ENCODE measurements at regions not wholly inside any gene's neighbourhood (a gene's known extent, or its start where the extent isn't known, plus 50 kb on each side); places are given as distances from the start of the nearest gene placed in this dataset.

DNA sequence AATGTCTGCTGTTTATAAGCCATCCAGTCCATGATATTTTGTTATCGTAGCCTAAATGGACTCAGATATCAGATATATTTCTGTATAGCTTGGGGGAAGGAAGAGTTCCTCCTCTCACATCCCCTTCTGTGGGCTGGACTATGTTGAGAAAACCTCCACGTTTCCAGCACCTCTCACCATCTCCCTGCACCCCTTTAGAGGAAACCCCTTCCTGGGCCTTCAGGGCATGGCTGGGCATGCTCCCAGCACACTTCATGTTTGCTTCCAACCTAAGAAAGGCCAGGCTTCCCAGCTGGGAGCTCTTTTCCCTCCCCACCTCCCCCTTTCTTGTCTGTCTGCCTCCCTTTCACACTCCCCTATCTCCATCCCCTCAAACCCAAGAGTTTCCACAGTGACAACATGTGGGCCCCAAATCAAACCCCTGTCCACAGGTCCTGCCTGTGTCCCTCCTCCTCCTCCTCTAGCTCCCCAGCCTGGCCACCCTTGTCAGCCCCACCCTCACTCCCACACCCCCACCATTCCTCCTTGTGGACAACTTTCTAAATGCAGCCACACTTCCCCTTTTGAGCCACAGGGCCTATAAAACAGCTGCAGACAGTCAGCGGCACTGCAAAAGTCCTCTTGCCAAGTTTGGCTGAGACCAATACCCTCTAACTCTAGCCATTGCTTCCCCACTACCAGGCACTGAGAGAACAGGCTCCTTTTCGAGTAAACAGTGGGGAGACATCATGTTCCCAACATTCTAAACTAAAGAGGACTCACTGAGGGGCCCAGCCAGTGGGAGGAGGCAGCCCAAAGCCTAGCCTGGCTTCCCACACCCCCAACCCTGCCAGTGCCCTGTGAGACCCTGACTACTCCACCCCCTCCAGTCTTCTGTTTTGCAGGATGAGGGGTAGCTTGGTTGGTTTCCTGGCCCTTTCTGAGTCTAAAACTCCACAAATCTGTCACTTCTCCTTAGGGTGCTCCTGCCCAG is 120.5 kb downstream of the ZFP36L2 start:
- no peak for DNase-seq

DNA sequence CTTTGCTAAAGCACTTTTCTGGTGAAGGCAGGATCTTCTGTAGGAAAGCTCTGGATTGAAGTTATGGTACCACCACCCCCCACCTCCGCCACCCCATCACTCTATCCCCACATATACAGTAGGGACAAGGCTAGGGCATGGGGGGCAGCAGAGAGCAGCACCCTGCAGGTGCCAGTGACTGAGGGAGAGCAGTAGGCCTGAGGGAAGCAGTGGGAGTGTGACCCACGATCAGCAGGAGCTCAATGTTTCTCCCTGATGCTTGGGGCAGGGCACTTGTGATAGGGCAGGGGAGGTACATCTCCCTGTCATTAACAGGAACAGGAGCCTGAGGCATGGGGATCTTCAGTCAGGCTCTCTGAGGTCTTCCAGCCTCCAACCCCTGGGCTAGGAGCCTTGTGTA is 121.6 kb downstream of the ZFP36L2 start:
- no peak for DNase-seq

DNA sequence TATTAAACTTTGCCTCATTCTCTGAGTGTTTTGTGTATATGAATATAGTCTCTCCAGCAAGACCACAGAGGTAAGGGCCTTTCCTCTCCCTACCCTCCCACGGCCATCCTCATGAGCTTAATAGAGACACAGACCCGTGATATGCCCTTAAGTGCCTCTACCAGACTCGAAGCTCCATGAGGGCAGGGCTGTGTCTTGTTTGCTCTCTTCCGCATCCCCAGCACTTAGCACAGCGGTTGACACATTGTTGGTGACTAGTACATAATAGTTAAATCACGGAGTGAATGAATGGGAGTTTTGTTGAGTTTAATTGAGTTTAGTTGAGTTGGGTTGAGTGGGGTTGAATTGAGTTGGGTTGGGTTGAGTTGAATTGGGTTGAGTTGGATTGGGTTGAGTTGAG is 122.3 kb downstream of the ZFP36L2 start:
- DNase-seq = no peak

DNA sequence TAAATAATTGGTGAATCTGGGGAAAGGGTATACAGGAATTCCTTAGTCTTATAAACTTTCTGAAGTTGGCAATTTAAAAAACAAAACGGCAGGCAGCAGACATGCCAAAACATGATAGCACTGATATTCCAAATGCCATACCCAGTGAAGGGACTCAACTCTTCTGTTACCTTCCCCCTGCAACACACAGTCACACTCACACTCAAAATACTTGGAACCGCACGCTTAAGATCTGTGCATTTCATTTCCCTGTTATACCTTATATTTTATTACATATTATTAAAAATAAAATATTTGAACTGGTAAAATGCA is 123.4 kb downstream of the ZFP36L2 start:
- no peak for DNase-seq

DNA sequence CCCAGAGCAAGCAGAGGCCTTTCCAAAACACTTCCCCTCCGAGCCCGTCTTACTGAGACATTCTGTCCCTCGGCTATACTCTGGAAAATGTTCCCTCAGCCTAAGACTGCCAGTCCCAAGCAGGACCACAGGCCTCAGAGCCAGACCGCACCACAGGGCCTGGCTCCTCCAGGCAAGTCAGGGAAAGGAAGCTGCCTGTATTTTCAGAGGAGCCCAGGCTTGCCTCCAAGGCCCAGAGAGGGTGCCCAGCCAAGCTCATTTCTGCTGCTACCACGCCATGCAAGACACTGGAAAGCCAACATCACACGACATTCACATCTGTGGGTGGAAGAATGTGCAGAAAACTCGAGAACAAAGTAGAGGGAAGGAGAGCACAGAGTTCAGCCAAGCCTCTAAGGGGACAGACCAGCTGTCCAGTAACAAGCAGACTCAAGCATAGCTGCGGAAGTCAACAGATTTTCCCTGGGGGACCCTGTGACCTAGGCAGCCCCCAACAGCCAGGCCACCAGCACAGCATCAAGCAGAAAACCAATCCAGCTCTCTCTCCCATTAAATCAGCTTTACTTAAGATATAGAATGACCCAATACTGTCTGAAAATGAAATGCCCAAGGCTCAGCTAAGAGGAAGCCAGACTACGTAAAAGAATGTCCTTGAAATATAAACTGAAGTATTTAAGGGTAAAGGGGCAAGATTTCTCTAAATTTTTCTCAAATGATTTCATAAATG is 123.9 kb downstream of the ZFP36L2 start:
- DNase-seq = no peak

DNA sequence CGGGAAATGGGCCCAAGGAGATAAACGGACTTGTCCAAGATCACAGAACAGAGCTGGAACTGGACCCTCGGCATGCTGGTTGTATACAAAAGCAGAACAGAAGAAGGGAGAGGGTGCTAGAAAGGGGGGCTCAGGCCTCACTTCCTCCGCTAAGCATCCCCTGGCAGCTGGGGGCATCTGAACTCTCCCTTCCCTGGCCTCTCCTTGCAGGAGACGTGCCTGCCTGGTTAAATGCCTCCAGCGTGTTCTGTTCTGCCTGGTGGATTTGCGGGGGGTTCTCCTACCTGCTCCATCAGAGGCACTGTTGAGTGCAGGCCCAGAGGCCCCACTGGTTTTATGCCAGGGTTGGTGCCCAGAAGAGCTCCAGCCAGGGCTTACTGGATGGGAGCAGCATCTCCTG is 124.7 kb downstream of the ZFP36L2 start:
- no peak for DNase-seq

DNA sequence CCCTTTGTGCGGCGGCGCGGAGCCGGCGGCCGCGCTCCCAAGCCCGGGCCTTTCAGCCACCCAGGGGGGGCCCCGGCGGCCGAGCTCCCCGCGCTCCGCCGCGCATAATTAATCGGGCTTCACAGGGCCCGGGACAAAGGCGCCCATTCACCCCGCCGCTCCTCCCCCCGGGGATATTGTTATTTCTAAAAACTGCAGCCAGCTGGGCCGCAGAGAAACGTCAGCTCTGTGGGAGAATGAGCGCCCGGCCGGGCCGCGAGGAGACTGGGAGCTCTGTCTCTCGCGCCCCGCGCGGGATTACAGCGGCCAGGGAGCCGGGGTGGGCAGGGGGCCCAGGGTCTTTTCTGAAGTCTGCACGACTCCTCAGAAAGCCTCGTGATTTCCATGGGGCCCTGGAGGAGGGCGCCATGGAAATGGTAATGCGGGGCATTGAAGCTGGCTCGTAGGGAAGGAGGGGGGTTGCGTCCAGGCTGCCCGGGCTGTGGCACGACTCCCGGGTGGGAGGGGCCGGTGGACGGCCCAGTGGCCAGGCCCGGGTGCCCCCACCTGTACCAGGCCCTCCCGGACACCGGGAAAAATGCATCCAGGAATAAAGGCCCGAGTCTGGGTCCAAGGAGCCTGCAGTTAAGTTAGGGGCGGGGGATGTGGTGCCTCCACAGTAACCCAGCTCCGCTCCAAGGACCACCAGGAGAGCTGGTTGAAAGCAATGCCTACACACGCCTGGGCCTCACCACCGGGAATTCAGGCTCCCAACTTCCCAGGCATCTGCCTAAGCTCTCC is 125.3 kb downstream of the ZFP36L2 start:
- DNase-seq = no peak

DNA sequence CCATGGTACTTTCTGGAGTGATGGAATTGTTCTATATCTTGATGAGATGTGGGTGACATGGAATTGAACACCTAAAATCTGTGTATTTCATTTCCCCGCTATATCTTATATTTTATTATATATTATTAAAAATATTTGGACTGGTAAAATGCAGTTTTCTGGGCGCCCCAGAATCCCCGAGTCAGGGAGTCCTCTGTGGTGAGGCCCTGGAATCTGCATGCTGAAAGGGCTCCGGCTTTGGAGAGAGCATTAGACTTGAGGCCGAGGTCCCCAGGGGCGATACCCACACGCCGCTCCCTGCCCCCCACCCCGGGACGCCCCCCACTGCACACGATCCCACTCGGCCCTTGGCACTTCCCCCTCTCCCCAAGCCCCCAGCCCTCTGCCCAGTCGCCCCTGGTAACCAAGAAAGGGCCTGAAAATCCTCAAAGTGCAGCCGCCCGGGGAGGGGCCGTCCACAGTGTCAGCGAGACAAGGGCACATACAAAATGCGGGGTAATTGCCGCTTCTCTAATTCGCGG is 126.0 kb downstream of the ZFP36L2 start:
- no peak for DNase-seq

DNA sequence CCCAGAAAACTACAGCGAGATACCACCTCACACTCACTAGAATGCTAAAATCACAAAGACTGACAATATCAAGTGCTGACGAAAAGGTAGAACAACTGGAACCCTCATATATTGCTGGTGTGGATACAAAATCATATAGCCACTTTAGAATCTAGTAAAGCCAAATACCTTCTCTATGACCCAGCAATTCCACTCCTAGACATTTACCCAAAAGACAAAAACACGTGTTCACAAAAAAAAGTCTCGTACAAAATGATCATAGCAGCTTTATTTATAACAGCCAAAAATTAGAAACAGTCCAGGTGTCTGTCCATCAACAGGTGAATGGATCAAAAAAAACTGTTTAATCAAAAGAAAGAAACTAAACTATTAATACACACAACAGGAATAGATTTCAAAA is 126.6 kb downstream of the ZFP36L2 start:
- no peak for DNase-seq

DNA sequence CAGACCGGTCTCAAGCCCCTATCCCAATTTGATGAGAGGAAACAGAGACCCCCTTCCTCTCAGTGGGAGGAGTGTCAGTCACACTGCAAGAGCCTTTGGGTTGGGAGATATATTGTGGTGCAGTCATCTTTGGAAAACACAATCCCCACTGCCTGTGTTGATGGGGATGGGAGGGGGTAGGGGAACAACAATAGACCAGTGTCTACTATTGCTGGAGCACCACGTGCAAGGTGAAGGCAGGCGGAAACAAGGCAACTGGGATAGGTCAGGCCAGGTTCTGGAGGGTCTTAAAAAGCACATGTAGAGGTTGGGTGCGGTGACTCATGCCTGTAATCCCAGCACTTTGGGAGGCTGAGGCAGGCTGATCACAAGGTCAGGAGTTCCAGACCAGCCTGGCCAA is 127.9 kb downstream of the ZFP36L2 start:
- no peak for DNase-seq

DNA sequence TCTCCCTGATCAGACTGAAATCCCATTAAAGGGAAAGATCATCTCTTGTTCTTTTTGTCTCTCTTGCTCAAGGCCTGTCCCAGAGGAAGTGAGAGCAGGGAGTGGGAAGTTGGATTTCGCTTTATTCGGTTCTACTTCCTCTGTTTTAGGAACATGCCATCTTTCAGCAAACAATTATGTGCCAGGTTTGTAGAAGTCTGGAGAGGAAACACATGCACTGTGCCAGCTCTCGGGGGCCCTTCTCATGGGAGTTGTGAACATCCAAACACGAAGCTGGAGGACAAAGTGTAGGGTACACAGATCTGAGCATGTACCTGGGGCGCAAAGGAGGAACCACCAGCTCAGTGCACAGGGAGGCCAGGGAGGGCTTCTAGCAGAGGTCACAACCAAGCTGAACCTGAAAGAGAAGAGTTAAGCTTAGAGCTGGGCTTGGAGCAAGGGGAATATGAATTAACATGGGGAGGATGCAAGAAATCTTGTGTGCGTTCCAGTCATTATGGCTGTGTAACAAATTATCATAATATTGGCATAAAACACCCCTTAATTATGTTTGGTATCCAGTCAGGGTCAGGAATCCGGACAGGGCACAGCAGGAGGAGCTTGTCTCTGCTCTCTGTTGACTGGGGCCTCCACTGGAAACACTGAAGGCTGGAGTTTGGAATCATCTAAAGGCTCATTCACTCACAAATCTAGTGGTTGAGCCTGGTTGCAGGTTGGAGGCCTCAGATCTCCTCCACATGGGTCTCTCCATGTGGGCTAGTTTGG is 128.6 kb downstream of the ZFP36L2 start:
- DNase-seq = no peak

DNA sequence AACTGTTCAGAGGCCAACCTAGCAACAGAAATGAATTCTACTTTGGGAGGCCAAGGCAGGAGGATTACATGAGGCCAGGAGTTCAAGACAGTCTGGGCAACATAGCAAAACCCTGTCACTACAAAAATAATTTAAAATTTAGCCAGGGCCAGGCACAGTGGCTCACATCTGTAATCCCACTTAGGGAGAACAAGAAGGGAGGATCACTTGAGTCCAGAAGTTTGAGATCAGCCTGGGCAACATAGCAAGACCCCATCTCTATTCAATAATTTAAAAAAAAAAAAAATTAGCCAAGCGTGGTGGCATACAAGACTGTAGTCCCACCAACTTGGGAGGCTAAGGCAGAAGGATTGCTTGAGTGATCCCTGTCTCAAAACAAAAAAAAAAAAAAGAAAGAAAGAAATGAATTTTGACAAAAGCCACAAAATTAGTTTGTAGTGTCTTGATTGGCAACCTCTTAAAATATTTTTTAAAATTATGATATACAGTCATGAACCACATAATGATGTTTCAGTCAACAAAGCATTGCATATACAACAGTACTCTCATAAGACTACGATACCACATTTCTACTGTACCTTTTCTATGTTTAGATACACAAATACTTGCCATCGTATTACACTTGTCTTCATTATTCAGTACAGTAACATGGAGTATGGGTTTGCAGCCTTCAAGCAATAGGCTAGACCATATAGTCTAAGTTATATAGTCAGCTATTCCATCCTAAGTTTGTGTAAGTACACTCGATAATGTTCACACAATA is 130.7 kb downstream of the ZFP36L2 start:
- DNase-seq = no peak

DNA sequence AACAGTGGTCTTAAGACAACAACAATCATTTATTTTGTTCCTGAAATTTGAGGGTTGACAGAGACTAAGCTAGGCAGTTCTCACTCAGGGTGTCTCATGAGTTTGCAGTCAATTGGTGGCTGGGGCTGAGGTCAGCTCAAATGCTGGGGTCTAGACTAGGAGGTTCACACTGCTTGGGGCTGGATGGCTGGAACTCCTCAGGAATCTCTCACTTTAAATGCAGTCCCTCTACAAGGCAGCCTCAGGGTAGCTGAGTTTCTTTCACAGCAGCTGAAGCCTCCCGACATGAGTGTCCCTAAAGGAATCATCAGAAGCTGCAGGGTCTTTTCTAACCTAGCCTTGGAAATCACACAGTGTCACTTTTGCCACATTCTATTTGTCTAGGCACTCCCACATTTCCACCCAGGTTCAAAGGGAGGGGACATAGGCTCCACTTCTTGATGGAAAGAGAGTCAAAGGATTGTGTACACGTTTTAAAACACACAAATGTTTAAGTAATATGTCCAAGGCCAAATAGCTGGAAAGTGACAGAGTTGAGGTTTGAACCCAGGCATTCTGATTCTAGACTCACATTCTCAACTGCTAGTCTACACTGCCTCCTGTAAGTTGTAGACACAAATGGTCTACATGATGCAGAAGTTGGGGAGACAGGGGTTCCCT is 133.8 kb downstream of the ZFP36L2 start:
- DNase-seq = no peak

DNA sequence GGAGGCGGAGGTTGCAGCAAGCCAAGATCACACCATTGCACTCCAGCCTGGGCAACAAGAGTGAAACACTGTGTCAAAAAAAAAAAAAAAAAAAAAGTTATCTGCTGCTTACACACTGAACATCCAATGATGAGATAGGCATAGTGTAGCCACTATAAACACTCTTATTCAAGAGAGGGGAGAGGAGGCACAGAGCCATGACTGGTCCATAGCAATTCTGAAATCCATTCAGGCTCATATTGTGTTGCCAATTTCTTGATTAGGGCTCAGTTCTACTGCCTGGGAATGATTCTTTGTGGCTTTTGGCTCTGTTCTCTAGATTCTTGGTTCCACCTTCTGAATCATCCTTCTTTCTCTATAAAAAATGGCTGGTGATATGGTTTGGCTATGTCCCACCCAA is 136.1 kb downstream of the ZFP36L2 start:
- DNase-seq = no peak

DNA sequence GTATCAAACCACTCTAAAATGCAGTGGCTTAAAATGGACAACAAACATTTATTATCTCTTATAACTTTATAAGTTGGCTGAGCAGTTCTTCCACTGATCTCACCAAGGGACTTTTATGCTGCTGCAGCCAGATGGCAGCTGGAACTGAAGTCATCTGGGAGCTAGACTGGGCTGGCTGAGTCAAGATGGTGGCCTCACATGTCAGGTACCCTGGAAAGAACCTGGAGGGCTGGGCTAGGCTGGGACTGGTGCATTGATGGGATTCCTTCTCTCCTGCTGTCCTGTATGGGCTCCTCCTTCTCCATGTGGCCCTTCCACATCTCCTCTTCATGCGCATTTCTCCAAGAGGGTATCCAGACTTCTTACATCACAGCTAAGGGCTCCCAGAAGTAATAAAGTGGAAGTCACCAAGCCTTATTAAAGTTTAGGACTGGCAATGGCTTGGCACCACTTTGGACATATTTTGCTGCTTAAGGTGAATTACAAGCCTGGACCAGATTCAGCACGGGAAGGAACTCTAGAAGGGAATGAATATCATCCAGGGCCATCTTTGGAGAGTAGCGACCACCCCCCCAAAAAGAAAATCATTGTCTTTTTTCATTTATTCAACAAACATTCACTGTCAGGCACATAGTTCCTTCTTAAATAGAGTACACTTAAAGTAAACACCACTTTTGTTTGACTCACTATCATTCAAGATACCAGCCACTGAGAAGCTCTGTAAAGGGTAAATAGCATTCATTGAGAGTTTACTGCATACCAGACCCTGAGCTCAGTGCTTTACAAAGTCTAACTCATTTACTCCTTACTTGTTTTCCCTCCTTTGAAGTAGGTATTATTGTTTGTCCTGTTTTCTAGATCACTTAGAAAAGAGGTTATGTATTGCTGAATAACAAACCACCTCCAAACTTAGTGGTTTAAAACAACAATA is 138.0 kb downstream of the ZFP36L2 start:
- no peak for DNase-seq

DNA sequence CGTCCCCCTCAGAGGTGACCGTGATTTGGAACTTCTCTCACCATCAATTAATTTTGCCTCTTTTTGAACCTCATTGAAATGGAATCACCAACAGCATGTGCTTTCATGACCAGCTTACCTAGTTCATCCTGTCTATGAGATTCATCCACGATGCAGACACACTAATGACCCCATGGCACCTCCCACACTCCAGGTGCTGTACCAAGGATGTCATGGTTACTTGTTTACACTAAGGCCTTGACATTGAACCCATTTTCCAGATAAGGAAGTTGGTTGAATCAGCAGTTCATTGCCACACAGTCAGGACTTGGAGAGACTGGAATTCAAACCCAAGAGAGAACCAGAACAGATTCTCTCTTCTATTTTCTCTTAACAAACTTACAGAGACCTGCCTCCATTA is 139.0 kb downstream of the ZFP36L2 start:
- DNase-seq = no peak

DNA sequence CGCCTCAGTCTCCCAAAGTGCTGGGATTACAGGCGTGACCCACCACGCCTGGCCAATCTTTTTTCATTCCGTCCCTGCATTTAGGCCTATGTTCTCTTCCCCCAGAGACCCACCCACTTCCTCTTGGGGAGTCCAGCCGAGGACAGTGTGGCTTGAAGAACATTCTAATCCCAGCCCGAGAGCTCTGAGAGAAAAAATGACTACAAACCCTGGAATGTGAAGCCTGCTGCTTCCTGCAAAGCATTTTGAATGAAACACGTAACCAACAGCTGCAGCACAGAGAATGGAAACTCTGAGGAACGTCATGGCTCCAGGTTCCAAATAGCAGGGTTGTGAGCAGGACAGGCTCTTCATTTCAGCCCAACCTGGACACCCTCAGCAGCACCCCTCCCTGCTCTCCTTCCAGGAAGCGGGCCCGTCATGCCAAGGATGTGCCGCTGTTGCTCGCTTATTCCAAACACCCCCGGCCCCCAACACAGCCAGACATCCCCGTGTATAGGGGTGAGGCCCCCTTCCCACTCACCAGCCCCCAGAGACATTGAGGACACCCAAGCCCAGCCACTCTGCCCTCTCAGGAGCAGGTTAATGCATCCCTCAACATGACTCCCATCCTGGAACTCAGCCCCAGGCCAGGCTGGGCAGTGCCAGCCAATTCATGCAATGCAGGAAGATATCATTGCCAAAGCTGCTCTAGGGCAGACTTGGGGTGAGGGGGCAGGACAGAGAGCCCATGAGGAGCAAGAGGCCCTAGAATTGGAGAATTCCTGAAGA is 139.8 kb downstream of the ZFP36L2 start:
- DNase-seq = no peak

DNA sequence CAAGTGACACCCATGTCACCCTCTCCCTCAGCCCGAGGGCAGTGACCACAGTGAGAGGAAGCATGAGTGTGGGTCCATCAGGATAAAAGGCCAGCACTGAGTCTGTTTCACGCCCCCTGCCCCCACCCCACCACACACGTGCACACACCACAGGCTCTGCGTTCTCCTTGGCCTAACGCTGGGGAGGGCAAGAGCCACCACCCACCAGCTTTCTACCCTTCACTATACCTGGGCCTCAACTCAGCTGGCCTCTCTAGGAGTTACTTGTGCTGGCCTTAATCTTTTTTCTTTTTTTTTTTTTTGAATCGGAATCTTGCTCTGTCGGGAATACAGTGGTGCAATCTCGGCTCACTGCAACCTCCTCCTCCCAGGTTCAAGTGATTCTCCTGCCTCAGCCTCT is 140.5 kb downstream of the ZFP36L2 start:
- DNase-seq = no peak

DNA sequence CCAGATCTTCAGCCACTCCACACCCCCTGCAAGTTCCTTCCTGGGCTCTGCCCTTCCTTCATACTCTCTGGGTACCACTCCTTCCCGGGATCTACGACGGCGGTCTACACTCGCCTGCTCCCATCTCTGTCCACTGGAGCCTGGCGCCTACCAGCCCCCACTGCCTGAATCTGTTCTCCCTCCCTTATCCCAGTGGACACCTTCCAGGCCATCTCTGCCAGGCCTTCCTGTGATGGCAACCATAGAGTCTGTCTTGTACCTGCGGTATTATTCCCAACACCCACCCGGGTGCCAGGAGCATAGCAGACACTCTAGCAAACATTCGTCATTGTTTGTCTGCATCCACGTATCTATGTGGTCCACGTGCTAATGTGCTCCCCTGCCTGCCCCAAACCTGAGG is 140.9 kb downstream of the ZFP36L2 start:
- DNase-seq = no peak
